ENCODE measurements at regions not wholly inside any gene's neighbourhood (a gene's known extent, or its start where the extent isn't known, plus 50 kb on each side); places are given as distances from the start of the nearest gene placed in this dataset.
A peak's percentile ranks its signal among the peaks of the same experiment; 100 is the strongest.

DNA sequence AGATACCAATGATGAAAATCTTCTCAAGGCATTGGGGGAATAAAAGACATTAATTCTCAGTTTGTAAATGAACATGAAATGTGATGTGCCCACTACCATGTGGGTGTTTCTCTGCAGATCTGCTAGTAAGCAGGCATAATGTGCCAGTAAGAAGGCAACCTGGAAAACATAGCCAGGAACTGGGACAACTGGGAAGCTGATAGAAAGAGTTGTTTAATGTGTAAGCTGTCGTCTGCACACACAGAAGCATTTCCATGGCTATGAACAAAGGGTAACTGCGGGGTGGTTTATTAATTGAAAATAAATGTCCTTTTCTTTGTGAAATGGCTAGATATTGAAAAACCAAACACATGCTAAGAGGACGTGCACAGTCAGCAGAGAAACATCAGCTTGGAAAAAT lies 52.0 kb downstream of the ZC3H11B start:
- TF ChIP-seq, protein P1, sequence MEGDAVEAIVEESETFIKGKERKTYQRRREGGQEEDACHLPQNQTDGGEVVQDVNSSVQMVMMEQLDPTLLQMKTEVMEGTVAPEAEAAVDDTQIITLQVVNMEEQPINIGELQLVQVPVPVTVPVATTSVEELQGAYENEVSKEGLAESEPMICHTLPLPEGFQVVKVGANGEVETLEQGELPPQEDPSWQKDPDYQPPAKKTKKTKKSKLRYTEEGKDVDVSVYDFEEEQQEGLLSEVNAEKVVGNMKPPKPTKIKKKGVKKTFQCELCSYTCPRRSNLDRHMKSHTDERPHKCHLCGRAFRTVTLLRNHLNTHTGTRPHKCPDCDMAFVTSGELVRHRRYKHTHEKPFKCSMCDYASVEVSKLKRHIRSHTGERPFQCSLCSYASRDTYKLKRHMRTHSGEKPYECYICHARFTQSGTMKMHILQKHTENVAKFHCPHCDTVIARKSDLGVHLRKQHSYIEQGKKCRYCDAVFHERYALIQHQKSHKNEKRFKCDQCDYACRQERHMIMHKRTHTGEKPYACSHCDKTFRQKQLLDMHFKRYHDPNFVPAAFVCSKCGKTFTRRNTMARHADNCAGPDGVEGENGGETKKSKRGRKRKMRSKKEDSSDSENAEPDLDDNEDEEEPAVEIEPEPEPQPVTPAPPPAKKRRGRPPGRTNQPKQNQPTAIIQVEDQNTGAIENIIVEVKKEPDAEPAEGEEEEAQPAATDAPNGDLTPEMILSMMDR (IDR thresholded peaks at IDR 0.05; ENCODE audit: unreplicated experiment in 3 of 3) = no peak
- no peaks in the 10 kb centered on the region for H3K9me3 Mint-ChIP-seq
- H3K27me3 Mint-ChIP-seq (ENCODE audit: low read depth) = no peaks in the 10 kb centered on the region

DNA sequence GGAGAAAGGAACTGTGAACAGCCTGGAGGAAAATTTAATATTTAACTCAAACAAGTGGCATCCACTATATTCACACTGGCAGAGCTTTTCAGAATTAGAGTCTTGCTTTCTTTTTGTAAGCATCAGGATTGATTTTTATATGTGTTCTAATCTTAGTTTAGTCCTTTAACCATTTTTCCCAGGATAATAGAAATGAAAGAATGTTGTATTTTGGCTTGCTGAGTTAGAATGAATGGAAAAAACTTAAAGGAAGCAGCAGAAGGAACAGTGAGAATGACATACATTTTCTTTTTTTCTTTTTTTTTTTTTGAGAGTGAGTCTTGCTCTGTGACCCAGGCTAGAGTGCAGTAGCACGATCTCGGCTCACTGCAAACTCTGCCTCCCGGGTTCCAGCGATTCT lies 53.0 kb downstream of the ZC3H11B start:
- H3K4me1 Mint-ChIP-seq = peaks cover 62% of the 10 kb centered on the region
- no peak overlapping the region for H3K4me3 Mint-ChIP-seq
- H3K27ac Mint-ChIP-seq = peak overlapping the region; percentile 44 to 88 (median 85)
- H3K27me3 Mint-ChIP-seq (ENCODE audit: low read depth) = no peaks in the 10 kb centered on the region
- H3K9me3 Mint-ChIP-seq = no peaks in the 10 kb centered on the region
- TF ChIP-seq, protein P1 (IDR thresholded peaks at IDR 0.05; ENCODE audit: unreplicated experiment in 3 of 3) = no peak
- H3K36me3 Mint-ChIP-seq (ENCODE audit: low read depth) = no peaks in the 10 kb centered on the region

More for the DNA sequence above, 52.0 kb downstream of the ZC3H11B start:
- Mint-ChIP-seq H3K4me1 (peaks cover 62% of the 10 kb centered on the region), H3K27ac (peak overlapping the region; percentile 69 to 88 (median 84)), H3K4me3 (no peak overlapping the region), H3K36me3 (ENCODE audit: low read depth) (no peaks in the 10 kb centered on the region)

DNA sequence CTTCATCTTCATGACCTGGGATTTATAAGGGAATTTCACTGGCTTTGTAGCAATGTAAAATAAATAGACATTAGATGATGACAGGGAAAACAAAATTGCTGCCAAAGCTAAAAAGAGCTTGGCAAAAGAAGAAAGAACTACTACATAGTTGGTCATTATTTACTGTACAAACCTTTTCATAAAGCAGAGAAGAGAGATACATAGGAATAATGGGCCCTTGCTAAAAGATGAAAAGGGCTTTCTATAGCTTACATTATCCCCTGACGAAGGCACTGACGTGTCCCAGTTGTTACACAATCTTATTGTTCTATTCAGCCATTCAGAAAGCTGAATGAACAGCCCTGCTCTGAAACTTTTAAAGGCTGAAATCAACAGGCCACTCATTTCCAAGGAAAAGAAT lies 57.1 kb downstream of the ZC3H11B start:
- Mint-ChIP-seq H3K27ac (peak overlapping the region; percentile 71 to 85 (median 78)), H3K4me1 (peaks cover 52% of the 10 kb centered on the region), H3K36me3 (ENCODE audit: low read depth) (no peaks in the 10 kb centered on the region), H3K27me3 (ENCODE audit: low read depth) (no peaks in the 10 kb centered on the region), H3K9me3 (no peaks in the 10 kb centered on the region), H3K4me3 (no peak overlapping the region)
- TF ChIP-seq, protein P1 (IDR thresholded peaks at IDR 0.05; ENCODE audit: unreplicated experiment in 3 of 3) = no peak

DNA sequence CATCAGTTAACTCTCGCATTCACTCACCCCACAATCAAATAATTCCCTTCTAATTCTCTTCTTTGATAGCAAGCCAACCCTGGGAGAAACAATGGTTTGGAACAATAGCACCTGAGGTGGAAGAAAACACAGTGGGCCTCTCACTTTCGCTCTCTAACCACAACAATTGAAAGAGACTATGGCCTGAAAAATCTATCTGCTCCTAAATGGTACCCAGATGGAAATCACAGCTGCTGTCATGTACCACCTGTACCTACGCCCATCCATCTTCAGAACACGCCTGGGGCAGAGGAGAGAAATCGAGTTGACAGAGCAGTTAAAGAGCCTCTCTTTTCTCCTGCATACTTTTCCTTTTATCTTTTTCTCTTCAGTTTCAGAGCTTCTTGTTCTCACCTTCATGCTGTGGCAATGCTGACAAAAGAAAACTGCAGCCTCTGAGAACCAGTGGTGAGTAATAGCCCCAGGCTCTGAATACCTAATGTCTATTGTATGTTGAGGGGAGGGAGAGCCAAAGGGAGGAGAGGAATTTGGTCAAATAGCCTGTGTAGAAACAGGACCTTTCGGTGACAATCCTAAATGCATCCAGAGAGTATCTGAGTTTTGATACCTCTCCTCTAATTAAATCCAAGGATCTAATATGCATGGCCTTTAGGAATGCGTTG lies 57.7 kb downstream of the ZC3H11B start:
- H3K36me3 Mint-ChIP-seq (ENCODE audit: low read depth) = no peaks in the 10 kb centered on the region
- no peaks in the 10 kb centered on the region for H3K9me3 Mint-ChIP-seq
- TF ChIP-seq, protein P1 (IDR thresholded peaks at IDR 0.05; ENCODE audit: unreplicated experiment in 3 of 3) = no peak
- H3K4me3 Mint-ChIP-seq = peak overlapping the region in 1 of 3 experiments; percentile 0
- peaks cover 54% of the 10 kb centered on the region for H3K4me1 Mint-ChIP-seq
- peak overlapping the region; percentile 71 to 85 (median 78) for H3K27ac Mint-ChIP-seq
- H3K27me3 Mint-ChIP-seq (ENCODE audit: low read depth) = no peaks in the 10 kb centered on the region

DNA sequence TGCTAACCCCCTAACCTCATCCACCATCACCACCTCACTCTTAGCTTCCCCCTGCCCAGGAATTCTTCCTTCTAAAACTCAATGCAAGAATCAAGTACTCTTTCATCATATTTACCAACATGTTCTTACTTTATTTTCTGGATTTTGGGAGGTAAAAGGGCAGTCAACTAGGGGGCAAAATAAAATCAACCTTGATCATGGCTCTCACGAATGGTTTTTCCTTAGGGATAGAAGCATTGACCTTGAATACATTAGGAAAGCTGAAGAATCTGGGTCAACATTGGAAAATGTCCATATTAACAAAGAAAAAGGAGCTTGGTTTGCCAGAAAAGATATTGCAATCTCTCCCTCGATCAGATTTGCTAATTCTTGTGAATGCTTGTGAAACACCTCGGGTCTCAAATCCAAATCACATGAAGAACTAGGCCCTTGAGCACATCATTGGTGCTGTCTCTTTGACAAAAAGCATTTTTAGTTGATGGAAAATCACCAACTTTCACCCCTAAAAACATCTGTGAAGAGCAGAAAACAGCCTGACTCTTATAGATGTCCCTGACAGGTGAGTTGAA lies 58.9 kb downstream of the ZC3H11B start:
- H3K27ac Mint-ChIP-seq = peak overlapping the region in 2 of 3 experiments; percentile 75 to 85
- H3K4me1 Mint-ChIP-seq = peaks cover 51% of the 10 kb centered on the region
- TF ChIP-seq, protein P1 (IDR thresholded peaks at IDR 0.05; ENCODE audit: unreplicated experiment in 3 of 3) = no peak
- no peaks in the 10 kb centered on the region for H3K36me3 Mint-ChIP-seq (ENCODE audit: low read depth)
- no peaks in the 10 kb centered on the region for H3K27me3 Mint-ChIP-seq (ENCODE audit: low read depth)
- H3K9me3 Mint-ChIP-seq = peaks cover under 1% of the 10 kb centered on the region
- H3K4me3 Mint-ChIP-seq = no peak overlapping the region

DNA sequence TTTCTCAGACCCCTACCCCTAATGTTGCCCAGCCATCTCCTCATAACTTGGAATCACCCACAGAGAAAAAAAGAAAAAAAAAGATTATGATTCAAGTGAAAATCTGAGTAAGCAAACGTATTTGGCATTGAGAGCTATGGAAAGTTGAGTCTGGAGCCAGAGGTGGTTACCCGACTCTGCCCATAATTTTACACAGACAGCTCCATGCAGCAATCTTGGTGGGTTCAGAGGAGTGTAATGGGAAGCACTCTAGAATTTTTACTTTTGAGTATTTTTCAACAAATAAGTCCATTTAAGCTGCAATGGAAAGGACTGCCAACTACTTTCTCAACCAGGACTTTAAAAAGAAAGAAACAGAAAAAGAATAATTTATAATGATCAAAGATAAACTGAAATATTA lies 62.7 kb downstream of the ZC3H11B start:
- Mint-ChIP-seq H3K4me3 (no peak overlapping the region), H3K9me3 (peaks cover 9% of the 10 kb centered on the region), H3K27me3 (ENCODE audit: low read depth) (no peaks in the 10 kb centered on the region), H3K36me3 (ENCODE audit: low read depth) (no peaks in the 10 kb centered on the region), H3K4me1 (peaks cover 39% of the 10 kb centered on the region), H3K27ac (peak overlapping the region in 2 of 3 experiments; percentile 42 to 89)
- TF ChIP-seq, protein P1 (IDR thresholded peaks at IDR 0.05; ENCODE audit: unreplicated experiment in 3 of 3) = no peak

Measured in nephron (organoid).